ENCODE measurements at regions not wholly inside any gene's neighbourhood (a gene's known extent, or its start where the extent isn't known, plus 50 kb on each side); places are given as distances from the start of the nearest gene placed in this dataset.

GRCh38 chr9:73577848-73578247 lies 426.2 kb downstream of the ANXA1 start:
- FAIRE-seq = no peak
- H4K20me1 ChIP-seq (replicated peaks; ENCODE audit: control insufficient read depth, extremely low read depth, insufficient read depth, low read length) = no peaks in the 10 kb centered on the region
- POLR2A ChIA-PET = no interaction called here
- intact Hi-C loops (cut with micrococcal nuclease) = no loop called here
- CTCF ChIA-PET = no interaction called here
- no peak for DNase-seq (ENCODE audit: low read depth, low spot score)
- TF ChIP-seq GATA2 (IDR thresholded peaks at IDR 0.05; ENCODE audit: insufficient read depth, insufficient read length, low read depth, low read length) = no peak
- TF ChIP-seq POLR2A (IDR thresholded peaks at IDR 0.05; ENCODE audit: low read depth, low read length) = no peak
- TF ChIP-seq CTCF (IDR thresholded peaks at IDR 0.05; ENCODE audit: extremely low read depth in 1 of 2, insufficient read depth in 1 of 2, low read depth in 1 of 2, low read length in 2 of 2) = no peak
- TF ChIP-seq JUN (IDR thresholded peaks at IDR 0.05; ENCODE audit: borderline replicate concordance, insufficient read depth, insufficient read length, low read depth) = no peak
- TF ChIP-seq MAX (IDR thresholded peaks at IDR 0.05; ENCODE audit: insufficient read depth, insufficient read length) = no peak
- TF ChIP-seq FOS (IDR thresholded peaks at IDR 0.05; ENCODE audit: borderline replicate concordance, insufficient read depth, low read length) = no peak
- no peak for TF ChIP-seq POLR2AphosphoS5 (IDR thresholded peaks at IDR 0.05; ENCODE audit: insufficient read depth, low read depth, low read length)
- TF ChIP-seq MYC (IDR thresholded peaks at IDR 0.05; ENCODE audit: low read depth, low read length) = no peak
- TF ChIP-seq EZH2 (IDR thresholded peaks at IDR 0.05; ENCODE audit: borderline replicate concordance, low read depth, low read length, severe bottlenecking) = no peak
- dilution Hi-C loops (cut with MboI; ENCODE audit: extremely low pct_ligation_motif_present, low sequenced_read_pairs) = no loop called here
- H3K36me3 ChIP-seq (ENCODE audit: control insufficient read depth in 2 of 2, extremely low read depth in 1 of 2, insufficient read depth in 2 of 2, low read length in 2 of 2) = no peaks in the 10 kb centered on the region
- no peak overlapping the region for H2AFZ ChIP-seq (ENCODE audit: low read depth, low read length)
- H3K27ac ChIP-seq (ENCODE audit: insufficient read depth, low read depth, low read length) = no peak overlapping the region
- H3K9ac ChIP-seq (replicated peaks; ENCODE audit: extremely low read depth, insufficient read depth, low read length) = no peak overlapping the region
- no peaks in the 10 kb centered on the region for H3K9me3 ChIP-seq (replicated peaks; ENCODE audit: control insufficient read depth, insufficient read depth, low read length)
- H3K27me3 ChIP-seq (ENCODE audit: control insufficient read depth in 2 of 2, insufficient read depth in 2 of 2, low read length in 2 of 2) = no peaks in the 10 kb centered on the region
- H3K4me3 ChIP-seq (replicated peaks in 1 of 3; ENCODE audit: insufficient read depth in 1 of 3, low read depth in 1 of 3, low read length in 3 of 3) = no peak overlapping the region
- BruUV-seq (replicated peaks) = no TSS peak
- no peak overlapping the region for H3K4me2 ChIP-seq (ENCODE audit: insufficient read depth, low read length)
- no peaks in the 10 kb centered on the region for H3K4me1 ChIP-seq (ENCODE audit: control insufficient read depth, extremely low read depth, insufficient read depth, low read length)
- no peaks in the 10 kb centered on the region for H3K9me1 ChIP-seq (replicated peaks; ENCODE audit: control insufficient read depth, extremely low read depth, insufficient read depth, low read length)
- H3K79me2 ChIP-seq (ENCODE audit: control insufficient read depth, insufficient read depth, low read length) = no peaks in the 10 kb centered on the region

Data from endothelial cell of umbilical vein (primary cell).